ENCODE measurements at regions not wholly inside any gene's neighbourhood (a gene's known extent, or its start where the extent isn't known, plus 50 kb on each side); places are given as distances from the start of the nearest gene placed in this dataset.

DNA sequence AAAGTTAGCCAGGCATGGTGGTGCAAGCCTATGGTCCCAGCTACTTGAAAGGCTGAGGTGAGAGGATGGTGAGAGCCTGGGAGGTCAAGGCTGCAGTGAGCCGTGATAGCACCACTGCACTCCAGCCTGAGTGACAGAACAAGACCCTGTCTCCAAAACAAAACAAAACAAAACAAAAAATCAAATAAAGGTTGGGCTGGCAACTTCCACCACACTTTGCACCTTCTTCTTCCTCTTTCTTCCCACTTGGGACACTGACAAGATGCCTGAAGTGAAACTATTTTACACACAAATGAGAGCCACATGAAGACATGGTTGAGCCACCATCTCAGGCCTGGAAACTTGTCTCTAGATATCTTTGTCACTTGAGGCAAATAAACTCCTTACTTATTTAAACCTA, 53.8 kb upstream of the CCDC28A start:
- Histone ChIP-seq H3K36me3 (ENCODE audit: insufficient read depth, low read depth, low read length) (no peaks in the 10 kb centered on the region), H3K27me3 (ENCODE audit: insufficient read depth, low read length) (no peaks in the 10 kb centered on the region), H3K9ac (ENCODE audit: low read depth, low read length) (no peak overlapping the region), H3K9me3 (ENCODE audit: insufficient read depth, low read depth, low read length) (no peaks in the 10 kb centered on the region), H3K27ac (ENCODE audit: low read length) (no peak overlapping the region), H3K4me1 (ENCODE audit: insufficient read depth, low read length) (peaks cover 3% of the 10 kb centered on the region; the same call in 1 of the 2 replicates), H3K4me3 (ENCODE audit: low read length) (no peak overlapping the region)

DNA sequence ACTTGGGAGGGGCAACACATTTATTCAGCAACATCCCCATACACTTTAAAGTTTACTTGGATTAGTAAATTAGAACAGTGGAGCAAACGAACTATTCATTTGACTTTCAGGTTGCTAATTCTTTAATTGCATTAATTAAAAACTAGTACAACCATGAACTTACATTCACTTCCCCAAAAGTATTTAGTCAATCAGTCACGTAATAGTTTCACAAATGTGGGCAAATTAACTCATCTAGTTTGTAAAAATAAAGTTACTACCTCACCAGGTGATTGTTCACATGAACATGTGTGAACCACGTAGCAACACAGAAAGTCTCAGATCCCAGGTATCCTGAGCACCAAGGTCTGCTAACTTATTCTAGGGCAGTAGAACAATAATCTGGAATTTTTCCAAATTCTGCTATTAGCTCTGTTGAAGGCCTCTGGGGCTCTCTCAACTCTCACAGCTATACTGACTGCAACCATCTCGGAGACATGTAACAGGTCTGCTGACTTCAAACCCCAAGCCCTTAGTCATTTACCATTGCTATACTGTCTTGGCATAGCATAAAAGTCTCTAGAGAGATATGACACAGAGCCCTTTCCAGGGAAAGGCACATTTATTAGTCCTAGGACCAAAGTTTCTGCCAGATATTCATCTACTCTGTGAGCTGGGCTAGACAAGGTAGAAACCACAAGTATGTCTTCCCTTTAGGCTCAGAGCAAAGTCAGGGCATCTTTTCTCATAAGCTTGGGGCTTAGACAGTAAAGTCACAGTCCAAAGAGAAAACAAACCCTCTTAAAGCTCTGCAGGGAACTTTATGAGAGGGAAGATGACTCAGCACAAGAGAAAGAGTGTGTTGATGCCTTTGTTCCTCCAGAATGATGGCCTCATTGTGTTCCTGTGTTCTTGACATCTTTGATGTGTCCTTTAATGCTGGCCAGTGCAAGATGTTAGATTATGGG, 50.9 kb upstream of the CCDC28A start:
- Histone ChIP-seq H3K4me3 (ENCODE audit: low read length) (no peak overlapping the region), H3K4me1 (ENCODE audit: insufficient read depth, low read length) (peaks cover 3% of the 10 kb centered on the region; the same call in 1 of the 2 replicates), H3K9ac (ENCODE audit: low read depth, low read length) (no peak overlapping the region), H3K36me3 (ENCODE audit: insufficient read depth, low read depth, low read length) (no peaks in the 10 kb centered on the region), H3K27me3 (ENCODE audit: insufficient read depth, low read length) (no peaks in the 10 kb centered on the region), H3K27ac (ENCODE audit: low read length) (no peak overlapping the region), H3K9me3 (ENCODE audit: insufficient read depth, low read depth, low read length) (no peaks in the 10 kb centered on the region)
